KG1 (cell line): ENCODE measurements at regions not wholly inside any gene's neighbourhood (a gene's known extent, or its start where the extent isn't known, plus 50 kb on each side); places are given as distances from the start of the nearest gene placed in this dataset.
"Not testable (repeated sequence)": the region's sequence is repeated elsewhere in the genome, so short reads cannot be mapped to it uniquely, and the experiment has no call there.

Experiments
- DNase-seq: peaks from one replicate; lab custom pipeline; 2025; lab: John Stamatoyannopoulos, UW

- DNase-seq: no peak
Observed at GRCh38 chr16:77064037-77064436, 127.0 kb upstream of the MON1B start.

DNA sequence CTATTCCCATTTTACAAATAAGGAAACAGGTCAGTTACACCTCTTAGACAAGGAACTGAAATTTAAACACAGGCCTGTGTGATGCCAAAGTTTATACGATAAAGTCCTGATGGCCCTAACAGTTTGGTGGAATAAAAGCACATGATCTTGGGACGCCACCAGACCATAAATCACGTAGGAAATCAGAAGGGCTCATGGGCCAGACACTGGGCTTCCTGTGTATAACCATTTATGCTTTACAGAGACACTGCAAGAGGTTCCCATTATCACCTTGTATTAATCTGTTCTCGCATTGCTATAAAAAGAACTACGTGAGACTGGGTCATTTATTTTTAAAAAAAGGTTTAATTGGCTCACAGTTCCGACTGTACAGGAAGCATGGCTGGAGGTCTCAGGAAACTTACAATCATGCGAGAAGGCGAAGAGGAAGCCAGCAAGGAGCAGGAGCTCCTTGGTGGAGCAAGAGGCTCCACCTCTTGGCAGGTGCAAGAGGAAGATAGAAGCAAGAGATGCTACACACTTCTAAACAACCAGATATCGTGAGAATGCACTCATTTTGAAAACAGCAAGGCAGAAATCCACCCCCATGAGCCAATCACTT lies 124.0 kb upstream of the MON1B start:
- DNase-seq: peak; percentile 72

- no peak for DNase-seq
Observed at GRCh38 chr16:77067900-77068299, 123.1 kb upstream of the MON1B start.

GRCh38 chr16:77068402-77068801 lies 122.6 kb upstream of the MON1B start:
- DNase-seq: no peak

DNA sequence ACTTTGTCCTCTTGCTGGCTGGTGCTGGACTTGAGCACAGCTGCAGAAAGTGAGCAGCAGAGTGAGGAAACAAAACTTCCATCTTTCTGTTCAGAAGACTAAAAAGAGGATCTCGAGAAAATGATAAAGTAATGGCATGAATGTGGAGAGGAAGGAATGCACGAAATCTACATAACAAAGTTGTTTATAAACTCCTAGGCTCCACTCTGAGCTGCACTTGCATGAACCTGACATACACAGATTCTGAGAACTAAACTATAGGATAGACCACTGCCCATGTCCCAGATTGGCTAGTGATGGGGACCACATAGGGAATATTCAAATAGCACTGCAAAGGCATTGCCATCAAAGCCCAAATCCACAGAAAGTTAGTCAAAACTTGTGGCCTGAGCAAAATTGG lies 121.1 kb upstream of the MON1B start:
- no peak for DNase-seq

GRCh38 chr16:77070683-77071082 lies 120.3 kb upstream of the MON1B start:
- no peak for DNase-seq

DNA sequence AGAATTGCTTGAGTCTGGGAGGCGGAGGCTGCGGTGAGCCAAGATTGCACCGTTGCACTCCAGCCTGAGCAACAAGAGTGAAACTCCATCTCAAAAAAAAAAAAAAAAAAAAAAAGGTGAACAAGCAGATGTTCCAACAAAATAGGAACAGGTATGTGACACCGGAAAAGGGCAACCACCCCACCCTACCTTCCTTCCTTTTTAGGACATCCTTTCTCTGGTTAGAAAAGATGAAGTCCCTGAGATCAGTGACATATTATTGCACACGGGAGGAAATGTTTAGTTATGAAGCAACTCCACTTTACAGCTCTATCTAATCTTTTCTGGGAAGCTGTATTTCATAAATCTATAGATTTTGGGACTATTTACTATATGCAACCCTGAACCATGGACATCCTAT lies 114.2 kb upstream of the MON1B start:
- no peak for DNase-seq

GRCh38 chr16:77077256-77077922 lies 113.6 kb upstream of the MON1B start:
- DNase-seq: no peak

- no peak for DNase-seq
Observed at GRCh38 chr16:77085981-77086380, 105.0 kb upstream of the MON1B start.

- DNase-seq: no peak
Observed at GRCh38 chr16:77090062-77090461, 100.9 kb upstream of the MON1B start.

DNA sequence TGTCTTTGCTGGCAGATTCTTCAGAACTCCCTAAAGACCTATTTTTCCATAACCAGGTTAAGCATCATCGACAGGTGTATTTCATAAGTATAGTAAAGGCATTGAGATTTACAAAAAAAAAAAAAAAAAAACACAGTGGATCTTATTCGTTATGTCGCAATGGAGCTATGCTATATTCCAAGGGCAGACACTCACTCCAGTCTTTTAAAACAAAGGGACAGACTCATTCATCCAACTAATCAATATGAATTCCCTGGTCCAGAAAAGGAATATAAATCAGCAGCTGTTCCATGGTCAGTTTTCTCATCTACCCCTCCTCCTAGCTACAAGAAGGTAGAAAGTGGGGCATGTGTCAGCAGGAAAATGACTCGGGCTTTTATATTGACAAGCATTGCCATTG lies 97.7 kb upstream of the MON1B start:
- DNase-seq: no peak

GRCh38 chr16:77093999-77094398 lies 97.0 kb upstream of the MON1B start:
- no peak for DNase-seq

DNA sequence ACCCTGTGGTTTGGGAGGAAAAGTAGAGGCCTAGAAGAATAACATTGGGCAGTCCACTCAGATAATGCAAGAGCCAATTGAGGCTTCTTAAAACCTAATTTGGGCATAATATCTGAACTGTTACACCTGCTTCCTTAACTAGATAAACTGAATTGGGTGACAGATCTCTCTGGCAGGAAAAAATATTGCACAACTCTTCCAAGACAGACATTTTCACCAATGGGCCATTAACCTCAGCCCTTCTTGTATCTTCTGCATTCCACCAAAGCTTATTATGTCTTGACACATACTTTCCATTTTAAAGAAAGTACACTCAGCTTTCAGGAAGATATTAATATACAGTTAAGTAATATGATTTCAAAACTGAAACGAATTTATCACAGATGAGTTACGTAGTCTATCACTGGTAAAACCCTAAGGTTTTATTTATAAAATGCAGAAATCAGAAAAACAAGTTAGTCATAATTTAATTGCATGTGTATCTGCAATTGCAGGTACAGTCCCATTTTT lies 79.9 kb upstream of the MON1B start:
- peak; percentile 13 for DNase-seq

GRCh38 chr16:77112746-77113145 lies 78.2 kb upstream of the MON1B start:
- DNase-seq: no peak

DNA sequence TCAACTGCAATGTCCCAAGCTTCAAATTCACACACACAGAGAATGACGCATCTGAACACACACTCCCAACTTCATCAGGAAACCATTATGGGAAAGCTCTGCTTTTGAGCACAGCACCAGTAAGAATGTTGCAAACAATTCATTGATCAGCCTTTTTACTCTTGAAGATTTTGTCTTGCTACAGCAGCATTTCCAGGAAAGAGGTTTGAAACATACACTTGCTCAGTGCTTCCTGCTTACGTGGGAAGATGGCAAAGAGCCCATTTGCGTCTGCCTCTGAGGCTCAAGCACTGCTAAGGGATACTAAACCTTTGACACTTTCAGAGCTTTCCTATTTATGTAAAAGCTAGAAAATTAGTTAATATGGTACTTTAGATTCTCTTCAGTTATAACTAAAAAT lies 77.2 kb upstream of the MON1B start:
- DNase-seq: no peak

DNA sequence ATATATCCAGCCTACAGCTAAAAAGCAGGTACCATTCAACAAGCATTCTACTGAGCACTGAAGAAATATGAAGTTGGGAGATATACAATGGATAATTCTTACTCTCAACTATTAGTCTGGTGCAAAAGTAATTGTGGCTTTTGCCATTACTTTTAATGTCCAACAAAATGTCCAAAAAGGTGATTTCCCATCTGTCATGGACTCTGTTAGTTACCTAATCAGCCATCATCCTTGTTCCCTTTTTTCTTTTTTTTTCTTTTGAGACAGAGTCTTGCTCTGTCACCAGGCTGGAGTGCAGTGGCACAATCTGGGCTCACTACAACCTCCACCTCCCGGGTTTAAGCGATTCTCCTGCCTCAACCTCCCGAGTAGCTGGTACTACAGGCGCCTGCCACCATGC lies 76.6 kb upstream of the MON1B start:
- DNase-seq: not testable (repeated sequence)

DNA sequence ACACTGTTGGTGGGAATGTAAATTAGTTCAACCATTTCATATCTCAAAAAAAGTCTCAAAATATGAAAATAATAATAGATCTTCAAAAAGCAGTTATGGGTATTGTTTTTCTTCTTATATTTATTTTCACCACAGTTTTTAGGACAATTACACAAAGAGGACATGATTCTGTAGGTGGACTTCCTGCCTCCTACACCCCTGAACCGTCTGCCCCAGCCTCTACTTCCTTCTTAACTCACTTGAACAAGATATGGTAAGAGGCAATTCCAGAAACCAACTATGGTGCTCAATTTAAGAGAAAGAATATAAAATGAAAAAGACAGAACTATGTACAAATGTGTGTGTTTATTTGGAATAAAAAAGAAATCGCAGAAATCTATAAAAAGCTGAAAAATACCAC lies 74.1 kb upstream of the MON1B start:
- no peak for DNase-seq

GRCh38 chr16:77117707-77118106 lies 73.3 kb upstream of the MON1B start:
- no peak for DNase-seq

DNA sequence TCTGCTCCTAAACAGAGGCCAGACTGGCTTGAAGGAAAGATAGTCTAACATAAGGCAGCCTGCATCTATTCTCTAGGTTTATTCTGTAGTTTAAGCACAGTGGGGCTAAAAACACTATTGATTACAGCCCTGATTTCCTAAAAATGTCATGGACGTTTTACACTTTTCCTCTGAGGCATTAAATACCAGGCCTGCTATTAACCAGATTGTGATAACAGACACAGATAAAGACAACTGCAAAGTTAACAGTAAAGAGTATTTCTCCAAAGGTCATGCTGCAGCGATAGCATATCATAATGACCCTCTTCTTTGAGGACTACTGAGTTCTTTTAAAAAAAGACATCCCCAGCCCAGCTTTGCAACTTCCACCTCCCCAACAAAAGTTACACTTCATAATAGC lies 59.6 kb upstream of the MON1B start:
- no peak for DNase-seq

DNA sequence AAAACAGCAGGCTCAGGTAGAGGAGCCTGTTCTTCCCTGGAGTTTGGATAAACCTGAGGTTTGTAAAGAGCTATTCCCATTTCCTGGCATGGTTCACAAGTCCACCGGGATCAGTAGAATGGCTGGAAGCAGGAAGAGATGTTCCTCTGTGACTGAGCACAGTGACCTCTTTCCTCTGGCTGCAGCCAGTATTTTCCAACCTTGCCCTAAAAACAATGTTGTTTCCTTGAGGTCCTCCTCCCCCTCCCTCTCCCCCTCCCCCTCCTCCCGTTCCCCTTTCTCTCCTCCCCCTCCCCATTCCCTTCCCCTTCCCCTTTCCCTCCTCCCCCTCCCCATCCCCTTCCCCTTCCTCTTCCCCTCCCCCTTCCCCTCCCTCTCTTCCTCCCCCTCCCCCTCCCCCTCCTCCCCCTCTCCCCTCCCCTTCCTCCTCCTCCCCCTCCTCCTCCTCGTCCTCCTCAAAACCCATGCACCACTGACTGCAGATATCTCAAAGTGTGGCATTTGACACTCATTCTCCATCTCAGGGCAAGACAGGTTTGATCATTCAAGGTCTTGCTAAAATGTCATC lies 58.9 kb upstream of the MON1B start:
- no peak for DNase-seq

DNA sequence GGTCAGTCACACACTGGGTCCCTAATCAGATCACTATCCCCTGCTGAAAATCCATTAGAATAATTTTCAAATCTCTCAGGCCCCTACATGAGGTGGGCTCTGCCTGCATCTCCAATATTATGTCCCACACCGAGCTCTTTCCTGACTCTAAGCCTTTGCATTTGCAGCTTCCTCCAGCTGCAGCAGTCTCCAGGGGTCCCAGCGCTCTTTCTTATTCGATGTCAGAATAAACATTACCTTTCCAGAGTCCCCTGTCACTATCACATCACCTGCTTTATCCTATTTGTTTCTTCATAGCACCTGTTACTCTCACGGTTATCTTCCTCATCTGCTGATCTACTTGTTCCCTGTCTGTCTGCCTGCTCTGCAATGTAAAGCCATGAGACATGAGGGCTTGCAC lies 57.3 kb upstream of the MON1B start:
- no peak for DNase-seq

GRCh38 chr16:77137045-77137444 lies 53.9 kb upstream of the MON1B start:
- no peak for DNase-seq
